Heart left ventricle (tissue), 16 donors: ENCODE measurements at regions not wholly inside any gene's neighbourhood (a gene's known extent, or its start where the extent isn't known, plus 50 kb on each side); places are given as distances from the start of the nearest gene placed in this dataset.

Experiments
- ATAC-seq, 4 donors: fragments of 200-7000 bp; cut with Tn5 transposase; one replicate each; pipeline ENCODE4 v1.9.1; 2020 to 2022; ENCODE audit warnings: moderate library complexity in 4 of 4, mild to moderate bottlenecking in 3 of 4, moderate number of reproducible peaks in 1 of 4
- DNase-seq, 5 donors: peaks; one replicate each; pipeline ENCODE4 v3.0.0-alpha.2; 2020
- H3K27ac ChIP-seq, 12 donors: fragments of 200-600 bp; sonication (generic) in 4 of 12; one replicate each; pipeline versions ENCODE4 v1.5.0 to v1.8.0; 2016 to 2022; ENCODE audit warnings: mild to moderate bottlenecking in 2 of 12
- H3K27me3 ChIP-seq, 9 donors: fragments of 200-600 bp; sonication (generic) in 2 of 9; one replicate each; pipeline versions ENCODE4 v1.5.1 to v1.8.0; 2016 to 2022; ENCODE audit warnings: mild to moderate bottlenecking in 3 of 9
- H3K36me3 ChIP-seq, 9 donors: fragments of 200-600 bp; sonication (generic) in 2 of 9; one replicate each; pipeline versions ENCODE4 v1.5.0 to v1.8.0; 2018 to 2022; ENCODE audit warnings: mild to moderate bottlenecking in 2 of 9
- H3K4me1 ChIP-seq, 12 donors: fragments of 200-600 bp; sonication (generic) in 4 of 12; one replicate each; pipeline versions ENCODE4 v1.5.0 to v1.8.0; 2016 to 2022; ENCODE audit warnings: mild to moderate bottlenecking in 3 of 12
- H3K4me3 ChIP-seq, 12 donors: fragments of 200-600 bp; sonication (generic) in 4 of 12; one replicate each; pipeline versions ENCODE4 v1.5.0 to v1.8.0; 2017 to 2022; ENCODE audit warnings: mild to moderate bottlenecking in 9 of 12, moderate library complexity in 4 of 12
- H3K9me3 ChIP-seq, 12 donors: fragments of 200-600 bp; sonication (generic) in 4 of 12; one replicate each; pipeline versions ENCODE4 v1.5.0 to v1.8.0; 2016 to 2022; ENCODE audit warnings: mild to moderate bottlenecking in 1 of 12
- POLR2A ChIP-seq, 2 donors: fragments of 450-650 bp; IDR thresholded peaks; one replicate each; pipeline ENCODE4 v1.6.1; 2017; ENCODE audit warnings: antibody characterized with exemption in 2 of 2, mild to moderate bottlenecking in 2 of 2, moderate library complexity in 2 of 2
- WGBS, 4 donors: extraction: QIAGEN DNeasy Blood & Tissue Kit in 2 of 4; methylation state at CpG; one replicate each; pipeline versions ENCODE4 v1.1.5 to v1.1.7; 2013 to 2018; 5-methylcytosine and 5-hydroxymethylcytosine counted together
- intact Hi-C, 10 donors: fragments of 100-400 bp; cut with DNase I; formaldehyde crosslinking; loops; one replicate each; pipeline versions ENCODE4 v1.11.1 to v1.14.2; 2022
- TF ChIP-seq, protein P1 (sequence below), 12 donors: fragments of 200-600 bp; sonication (generic) in 4 of 12; IDR thresholded peaks; one replicate each; pipeline versions ENCODE4 v1.5.0 to v1.8.0; 2018 to 2022; ENCODE audit warnings: antibody characterized with exemption in 12 of 12, mild to moderate bottlenecking in 5 of 12
- donor health status: ischemic (EF 13 %, LVEDD 7.1; RV severe dilation, severe dysfunction).
- donor health status: healthy with polysubstance abuse.
- donor health status: DM: no; HTN: yes; CAD: no.
- donor health status: DM: no; HTN: no; CAD: no.
- donor health status: ischemic (EF 25% LVEDD 6.9; RV normal size, moderate dysfunction).
- donor health status: ischemic (EF 25% LVEDD 5.7; RV mildly dilated, moderate dysfunction).
- donor health status: healthy.
- donor health status: DM: yes; HTN: yes; CAD: no.
- donor health status: ischemic (EF 35%, LVEDD 5.7; RV mildly dilated, moderate dysfunction).
- donor health status: nonischemic (EF 11% LVEDD 7.7; RV severe dilation, severe dysfunction).
- donor health status: DM: yes; HTN: yes; CAD: no.
- donor health status: PGD.
- donor health status: ischemic (EF 29% LVEDD 5.4; RV normal size, mild dysfunction).
- donor health status: nonischemic (EF 23%, LVEDD 6.1; RV moderate dilation, normal function).

DNA sequence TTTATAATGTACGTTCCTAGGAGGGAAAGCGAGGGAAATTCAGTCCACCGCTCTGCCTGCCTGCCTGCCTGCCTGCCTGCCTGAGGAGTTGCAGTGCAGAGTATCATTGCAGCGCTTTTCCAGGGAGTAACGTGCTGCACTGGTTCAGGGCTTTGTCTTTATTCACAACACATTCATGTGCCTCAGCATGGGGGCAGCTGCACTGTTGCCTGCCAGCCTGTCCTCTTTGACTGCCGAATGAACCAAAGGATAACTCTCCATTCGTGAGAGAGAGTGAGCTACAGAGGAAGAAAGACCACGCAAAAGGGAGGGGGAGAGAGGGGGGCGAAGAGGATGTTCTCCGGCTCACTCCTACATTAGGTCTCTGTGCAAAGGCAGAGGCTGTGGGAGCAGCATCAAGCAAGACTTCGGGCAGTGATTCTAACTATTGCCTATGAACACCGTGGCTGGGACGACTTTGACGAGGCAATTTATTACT lies 791.2 kb downstream of the MAT2B start:
- Histone ChIP-seq H3K36me3 (no peaks in the 10 kb centered on the region), H3K27me3 (no peaks in the 10 kb centered on the region), H3K9me3 (no peaks in the 10 kb centered on the region), H3K27ac (no peak overlapping the region), H3K4me1 (no peaks in the 10 kb centered on the region), H3K4me3 (peak overlapping the region in 1 of 12 donors; percentile 12)
- WGBS, 4 donors, result 9 to 25% (median 11%) methylated on average over 14 of the region's 14 CpGs
- TF ChIP-seq POLR2A (IDR thresholded peaks at IDR 0.05), result no peak
- TF ChIP-seq, protein P1, sequence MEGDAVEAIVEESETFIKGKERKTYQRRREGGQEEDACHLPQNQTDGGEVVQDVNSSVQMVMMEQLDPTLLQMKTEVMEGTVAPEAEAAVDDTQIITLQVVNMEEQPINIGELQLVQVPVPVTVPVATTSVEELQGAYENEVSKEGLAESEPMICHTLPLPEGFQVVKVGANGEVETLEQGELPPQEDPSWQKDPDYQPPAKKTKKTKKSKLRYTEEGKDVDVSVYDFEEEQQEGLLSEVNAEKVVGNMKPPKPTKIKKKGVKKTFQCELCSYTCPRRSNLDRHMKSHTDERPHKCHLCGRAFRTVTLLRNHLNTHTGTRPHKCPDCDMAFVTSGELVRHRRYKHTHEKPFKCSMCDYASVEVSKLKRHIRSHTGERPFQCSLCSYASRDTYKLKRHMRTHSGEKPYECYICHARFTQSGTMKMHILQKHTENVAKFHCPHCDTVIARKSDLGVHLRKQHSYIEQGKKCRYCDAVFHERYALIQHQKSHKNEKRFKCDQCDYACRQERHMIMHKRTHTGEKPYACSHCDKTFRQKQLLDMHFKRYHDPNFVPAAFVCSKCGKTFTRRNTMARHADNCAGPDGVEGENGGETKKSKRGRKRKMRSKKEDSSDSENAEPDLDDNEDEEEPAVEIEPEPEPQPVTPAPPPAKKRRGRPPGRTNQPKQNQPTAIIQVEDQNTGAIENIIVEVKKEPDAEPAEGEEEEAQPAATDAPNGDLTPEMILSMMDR (IDR thresholded peaks at IDR 0.05), result no peak
- DNase-seq (no peak), ATAC-seq (no peak)
- intact Hi-C loops, result no loop called here

DNA sequence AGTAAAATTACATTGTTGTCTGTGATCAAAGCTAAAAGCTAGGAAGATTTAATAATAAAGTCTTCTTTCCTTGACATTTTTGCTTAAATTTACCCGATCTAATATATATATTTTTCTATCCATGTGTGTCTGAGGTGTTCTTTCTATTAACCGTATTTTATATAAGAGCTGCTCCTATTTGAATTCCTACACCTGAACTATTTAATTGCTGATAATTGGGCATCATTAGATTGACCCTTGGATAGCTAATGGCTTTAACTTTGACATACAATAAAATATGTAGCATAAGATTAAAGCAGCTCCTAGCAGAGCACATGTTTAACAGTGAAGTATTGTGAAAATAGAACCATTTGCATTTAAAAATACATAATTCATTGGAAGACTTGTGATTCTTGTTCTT lies 792.7 kb downstream of the MAT2B start:
- intact Hi-C loops, result no loop called here
- WGBS, 4 donors, result 77 to 82% (median 80%) methylated on average over 2 of the region's 2 CpGs

GRCh38 chr5:164300295-164300694 lies 794.9 kb downstream of the MAT2B start:
- TF ChIP-seq, protein P1 (IDR thresholded peaks at IDR 0.05), result no peak
- TF ChIP-seq POLR2A (IDR thresholded peaks at IDR 0.05), result no peak
- Histone ChIP-seq H3K27me3 (no peaks in the 10 kb centered on the region), H3K9me3 (no peaks in the 10 kb centered on the region), H3K4me3 (no peak overlapping the region), H3K4me1 (no peaks in the 10 kb centered on the region), H3K36me3 (no peaks in the 10 kb centered on the region), H3K27ac (no peak overlapping the region)
- ATAC-seq (no peak), DNase-seq (no peak)
- intact Hi-C loops, result no loop called here

More for the DNA sequence above, 792.7 kb downstream of the MAT2B start:
- H3K4me1 ChIP-seq, result no peaks in the 10 kb centered on the region
- no peak overlapping the region for H3K27ac ChIP-seq
- TF ChIP-seq, protein P1 (IDR thresholded peaks at IDR 0.05), result no peak
- TF ChIP-seq POLR2A (IDR thresholded peaks at IDR 0.05), result no peak
- no peaks in the 10 kb centered on the region for H3K27me3 ChIP-seq
- ATAC-seq (no peak), DNase-seq (no peak)
- H3K4me3 ChIP-seq, result no peak overlapping the region
- H3K9me3 ChIP-seq, result no peaks in the 10 kb centered on the region
- H3K36me3 ChIP-seq, result no peaks in the 10 kb centered on the region

- no peak overlapping the region for H3K27ac ChIP-seq
- no peaks in the 10 kb centered on the region for H3K9me3 ChIP-seq
- intact Hi-C loops, result no loop called here
- DNase-seq, result no peak
- no peak overlapping the region for H3K4me3 ChIP-seq
- TF ChIP-seq POLR2A (IDR thresholded peaks at IDR 0.05), result no peak
- TF ChIP-seq, protein P1 (IDR thresholded peaks at IDR 0.05), result no peak
- ATAC-seq, result no peak
- H3K36me3 ChIP-seq, result no peaks in the 10 kb centered on the region
- H3K27me3 ChIP-seq, result no peaks in the 10 kb centered on the region
- H3K4me1 ChIP-seq, result no peaks in the 10 kb centered on the region
Measured at GRCh38 chr5:164301136-164301535, 795.7 kb downstream of the MAT2B start.
